K562 (cell line): ENCODE measurements at regions not wholly inside any gene's neighbourhood (a gene's known extent, or its start where the extent isn't known, plus 50 kb on each side); places are given as distances from the start of the nearest gene placed in this dataset.

Experiments used
- BRCA1 ChIP-seq, 2 experiments: fragments of 450-650 bp in 1 of 2; sonication (generic) in 1 of 2; formaldehyde crosslinking in 1 of 2; IDR thresholded peaks; 2 replicates each; pipeline versions ENCODE4 v1.5.0 to v1.6.1; 2017 to 2020; ENCODE audit warnings: mild to moderate bottlenecking in 1 of 2, missing genetic modification reagents in 1 of 2
- CTCF ChIP-seq, 3 experiments: IDR thresholded peaks in 2 of 3; conservative IDR thresholded peaks in 1 of 3; 2 replicates each; pipeline ENCODE4 v1.5.1; 2011 to 2012; ENCODE audit warnings: low read length in 3 of 3, mild to moderate bottlenecking in 3 of 3, control low read depth in 2 of 3, improper control_type of control experiment in 1 of 3, inconsistent platforms in 1 of 3, low read depth in 1 of 3, mixed read lengths in 1 of 3, moderate library complexity in 1 of 3; ENCODE audit not compliant: insufficient read depth in 2 of 3
- GABPB1 ChIP-seq: sonication (generic); formaldehyde crosslinking; IDR thresholded peaks from 2 replicates; pipeline ENCODE4 v1.8.0; 2022; ENCODE audit warnings: mild to moderate bottlenecking, missing genetic modification reagents
- KDM5B ChIP-seq: fragments of 200-600 bp; sonication (generic); IDR thresholded peaks from 2 replicates; pipeline ENCODE4 v1.6.1; 2012; ENCODE audit warnings: low read depth, mild to moderate bottlenecking, moderate library complexity, low read length, control low read depth, inconsistent platforms; ENCODE audit not compliant: insufficient replicate concordance
- MAFK ChIP-seq: IDR thresholded peaks from 2 replicates; pipeline ENCODE4 v1.6.1; 2011; ENCODE audit warnings: low read length, improper control_type of control experiment
- POLR2A ChIP-seq: fragments of 450-650 bp; conservative IDR thresholded peaks from 2 replicates; pipeline ENCODE4 v1.6.1; 2016
- RBBP5 ChIP-seq: fragments of 200-600 bp; sonication (generic); IDR thresholded peaks from 2 replicates; pipeline ENCODE4 v1.6.1; 2012; ENCODE audit warnings: borderline replicate concordance, mild to moderate bottlenecking, low read length, control low read depth, inconsistent platforms; ENCODE audit not compliant: insufficient read depth, poor library complexity, severe bottlenecking

DNA sequence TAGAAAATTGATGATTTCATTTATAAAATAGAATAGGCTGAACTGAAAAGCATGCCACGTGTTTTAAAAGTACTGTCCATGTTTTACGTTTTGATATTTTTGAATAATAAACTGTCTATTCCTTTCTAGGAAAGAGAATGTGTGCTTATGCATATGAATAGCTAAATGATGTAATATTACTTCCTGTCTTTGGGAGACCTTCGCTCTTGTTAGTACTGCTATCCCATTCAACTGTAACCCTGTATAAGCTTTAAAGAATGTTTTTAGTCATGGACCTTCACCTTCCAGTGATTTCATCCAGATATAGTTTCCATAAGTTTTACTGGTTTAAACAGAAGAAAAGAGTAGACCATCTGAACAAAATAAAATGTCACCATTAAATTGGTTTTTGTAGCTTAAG lies 274.4 kb upstream of the SEMA3A start:
- TF ChIP-seq RBBP5: no peak
- no peak for TF ChIP-seq GABPB1 (CRISPR knock-in tag)
- no peak for TF ChIP-seq CTCF (IDR thresholded peaks at IDR 0.05 in 2 of 3, conservative IDR thresholded peaks at IDR 0.05 in 1 of 3; ENCODE audit: insufficient read depth in 2 of 3, low read depth in 1 of 3, low read length in 3 of 3)
- TF ChIP-seq POLR2A: no peak
- no peak for TF ChIP-seq KDM5B
- TF ChIP-seq BRCA1 (IDR thresholded peaks at IDR 0.05): no peak
- TF ChIP-seq BRCA1 (CRISPR knock-in tag; IDR thresholded peaks at IDR 0.05): no peak
- no peak for TF ChIP-seq MAFK
